ENCODE measurements at regions not wholly inside any gene's neighbourhood (a gene's known extent, or its start where the extent isn't known, plus 50 kb on each side); places are given as distances from the start of the nearest gene placed in this dataset.

DNA sequence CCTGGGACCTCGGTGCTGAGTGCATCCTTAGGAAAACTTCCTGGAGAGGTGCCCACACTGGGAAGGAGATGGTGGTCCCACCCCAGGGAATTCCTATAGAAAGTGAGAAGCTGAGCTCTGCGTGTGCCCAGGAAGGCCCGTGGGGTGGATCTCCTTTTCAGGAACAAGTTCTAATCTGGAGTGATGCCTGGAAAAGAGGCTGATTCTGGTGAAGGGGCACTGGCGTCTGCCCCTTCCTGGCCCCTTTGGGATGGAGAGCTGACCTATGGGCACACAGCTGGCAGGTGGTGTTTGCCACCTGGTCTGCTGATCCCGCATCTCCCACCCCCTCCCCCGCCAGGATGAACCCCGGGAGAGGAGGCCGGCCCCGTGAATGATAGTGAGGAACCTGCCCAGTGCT, 142.0 kb upstream of the RTL1 start:
- Mint-ChIP-seq H3K36me3 (ENCODE audit: low read depth) (no peaks in the 10 kb centered on the region), H3K27me3 (ENCODE audit: insufficient read depth) (no peaks in the 10 kb centered on the region), H3K4me1 (ENCODE audit: low read depth) (no peaks in the 10 kb centered on the region), H3K9me3 (no peaks in the 10 kb centered on the region), H3K27ac (no peak overlapping the region), H3K4me3 (no peak overlapping the region)
- no peak for DNase-seq (ENCODE audit: low spot score)
- intact Hi-C loops (cut with micrococcal nuclease) = no loop called here

DNA sequence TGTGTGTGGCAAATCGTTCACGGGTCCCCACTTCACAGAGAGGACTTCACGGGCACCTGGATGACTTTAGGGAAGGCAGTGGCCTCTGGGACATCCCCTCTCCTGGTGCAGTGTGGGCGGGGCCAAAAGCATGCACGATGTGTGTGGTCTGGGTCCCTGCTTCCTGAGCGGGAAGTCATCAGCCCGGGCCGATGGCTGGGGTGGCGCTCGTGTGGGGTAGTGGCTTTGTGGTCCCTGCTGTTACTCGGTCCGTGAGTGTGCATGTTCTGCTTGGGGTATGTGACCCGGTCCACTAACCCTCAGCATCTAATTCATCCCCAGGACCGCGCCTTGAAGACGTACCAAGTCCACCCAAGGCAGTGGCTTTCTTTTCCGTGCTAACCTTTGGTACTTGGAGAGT, 142.5 kb upstream of the RTL1 start:
- Mint-ChIP-seq H3K27me3 (ENCODE audit: insufficient read depth) (no peaks in the 10 kb centered on the region), H3K4me1 (ENCODE audit: low read depth) (no peaks in the 10 kb centered on the region), H3K36me3 (ENCODE audit: low read depth) (no peaks in the 10 kb centered on the region), H3K27ac (no peak overlapping the region), H3K4me3 (no peak overlapping the region), H3K9me3 (no peaks in the 10 kb centered on the region)
- intact Hi-C loops (cut with micrococcal nuclease) = no loop called here
- DNase-seq (ENCODE audit: low spot score) = no peak

GRCh38 chr14:101047326-101047725, 143.8 kb upstream of the RTL1 start:
- Mint-ChIP-seq H3K36me3 (ENCODE audit: low read depth) (no peaks in the 10 kb centered on the region), H3K4me1 (ENCODE audit: low read depth) (no peaks in the 10 kb centered on the region)
- DNase-seq (ENCODE audit: low spot score) = no peak

GRCh38 chr14:101048766-101049165, 145.2 kb upstream of the RTL1 start:
- Mint-ChIP-seq H3K4me3 (no peak overlapping the region), H3K4me1 (ENCODE audit: low read depth) (no peaks in the 10 kb centered on the region), H3K36me3 (ENCODE audit: low read depth) (no peaks in the 10 kb centered on the region), H3K27ac (no peak overlapping the region), H3K27me3 (ENCODE audit: insufficient read depth) (no peaks in the 10 kb centered on the region), H3K9me3 (no peaks in the 10 kb centered on the region)
- DNase-seq (ENCODE audit: low spot score) = no peak
- intact Hi-C loops (cut with micrococcal nuclease) = no loop called here

More at GRCh38 chr14:101047326-101047725, 143.8 kb upstream of the RTL1 start:
- Mint-ChIP-seq H3K27me3 (ENCODE audit: insufficient read depth) (no peaks in the 10 kb centered on the region), H3K9me3 (no peaks in the 10 kb centered on the region), H3K4me3 (no peak overlapping the region), H3K27ac (no peak overlapping the region)
- intact Hi-C loops (cut with micrococcal nuclease) = no loop called here

- Mint-ChIP-seq H3K4me3 (no peak overlapping the region), H3K27me3 (ENCODE audit: insufficient read depth) (no peaks in the 10 kb centered on the region), H3K27ac (no peak overlapping the region), H3K9me3 (no peaks in the 10 kb centered on the region), H3K36me3 (ENCODE audit: low read depth) (no peaks in the 10 kb centered on the region), H3K4me1 (ENCODE audit: low read depth) (no peaks in the 10 kb centered on the region)
- intact Hi-C loops (cut with micrococcal nuclease) = no loop called here
- DNase-seq (ENCODE audit: low spot score) = no peak
Measured at GRCh38 chr14:101049511-101049910, 146.0 kb upstream of the RTL1 start.

DNA sequence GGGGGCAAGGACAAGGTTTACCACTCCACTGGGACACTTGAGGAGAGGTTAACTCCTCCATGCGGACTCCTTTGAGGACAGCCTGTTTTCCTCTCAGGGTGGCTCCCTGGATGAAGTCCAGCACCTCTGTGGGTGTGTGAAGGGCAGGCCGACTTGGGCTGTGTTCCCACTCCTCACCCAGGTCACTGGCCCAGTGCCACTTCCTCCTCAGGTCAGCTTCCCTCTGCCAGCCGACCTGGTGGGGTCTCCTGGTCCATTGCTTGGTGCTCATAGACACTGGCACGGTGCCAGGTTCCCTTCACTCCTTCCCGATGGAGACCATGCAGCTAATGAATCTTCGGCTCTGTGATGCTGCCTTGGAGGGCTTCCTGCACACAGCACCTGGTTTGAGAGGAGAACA, 146.4 kb upstream of the RTL1 start:
- intact Hi-C loops (cut with micrococcal nuclease) = no loop called here
- DNase-seq (ENCODE audit: low spot score) = no peak
- no peak overlapping the region for H3K4me3 Mint-ChIP-seq
- H3K27me3 Mint-ChIP-seq (ENCODE audit: insufficient read depth) = no peaks in the 10 kb centered on the region
- no peaks in the 10 kb centered on the region for H3K36me3 Mint-ChIP-seq (ENCODE audit: low read depth)
- H3K27ac Mint-ChIP-seq = no peak overlapping the region
- H3K4me1 Mint-ChIP-seq (ENCODE audit: low read depth) = no peaks in the 10 kb centered on the region
- H3K9me3 Mint-ChIP-seq = no peaks in the 10 kb centered on the region

DNA sequence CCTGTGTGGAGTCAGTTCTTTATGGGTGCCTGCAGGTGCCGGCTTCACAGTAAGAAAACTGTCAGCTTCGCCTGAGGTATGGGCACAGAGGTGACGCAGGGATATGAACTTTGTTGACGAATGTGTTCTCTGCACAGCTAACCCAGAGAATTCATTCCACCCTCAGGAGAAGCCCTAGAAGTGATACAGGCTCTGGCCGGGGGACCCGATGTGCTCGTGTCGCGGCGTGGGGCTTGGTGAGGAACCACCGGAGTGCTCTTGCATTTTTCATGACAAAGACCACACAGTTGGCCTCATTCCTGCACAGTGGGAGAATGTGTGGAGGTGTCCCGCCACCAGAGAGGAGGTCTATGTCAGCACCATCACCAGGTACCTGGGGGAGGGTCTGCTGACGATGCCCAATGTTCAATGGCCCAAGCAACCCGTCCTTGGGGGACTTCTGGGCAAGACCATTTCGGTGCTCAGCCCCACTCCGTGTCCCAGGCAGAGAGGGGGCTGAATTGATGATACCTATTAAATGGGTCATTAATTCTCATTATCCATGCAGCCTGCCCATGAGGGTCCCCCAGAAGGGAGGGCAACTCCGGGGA, 147.5 kb upstream of the RTL1 start:
- Mint-ChIP-seq H3K27ac (no peak overlapping the region), H3K27me3 (ENCODE audit: insufficient read depth) (no peaks in the 10 kb centered on the region), H3K36me3 (ENCODE audit: low read depth) (no peaks in the 10 kb centered on the region), H3K9me3 (no peaks in the 10 kb centered on the region), H3K4me1 (ENCODE audit: low read depth) (no peaks in the 10 kb centered on the region), H3K4me3 (no peak overlapping the region)
- intact Hi-C loops (cut with micrococcal nuclease) = no loop called here
- no peak for DNase-seq (ENCODE audit: low spot score)

- H3K9me3 Mint-ChIP-seq = peaks cover 5% of the 10 kb centered on the region
- intact Hi-C loops (cut with micrococcal nuclease) = no loop called here
- H3K27ac Mint-ChIP-seq = no peak overlapping the region
- H3K4me1 Mint-ChIP-seq (ENCODE audit: low read depth) = no peaks in the 10 kb centered on the region
- no peak overlapping the region for H3K4me3 Mint-ChIP-seq
- H3K27me3 Mint-ChIP-seq (ENCODE audit: insufficient read depth) = peaks cover 3% of the 10 kb centered on the region
- H3K36me3 Mint-ChIP-seq (ENCODE audit: low read depth) = no peaks in the 10 kb centered on the region
- no peak for DNase-seq (ENCODE audit: low spot score)
Measured at GRCh38 chr14:101054671-101055070, 151.1 kb upstream of the RTL1 start.

DNA sequence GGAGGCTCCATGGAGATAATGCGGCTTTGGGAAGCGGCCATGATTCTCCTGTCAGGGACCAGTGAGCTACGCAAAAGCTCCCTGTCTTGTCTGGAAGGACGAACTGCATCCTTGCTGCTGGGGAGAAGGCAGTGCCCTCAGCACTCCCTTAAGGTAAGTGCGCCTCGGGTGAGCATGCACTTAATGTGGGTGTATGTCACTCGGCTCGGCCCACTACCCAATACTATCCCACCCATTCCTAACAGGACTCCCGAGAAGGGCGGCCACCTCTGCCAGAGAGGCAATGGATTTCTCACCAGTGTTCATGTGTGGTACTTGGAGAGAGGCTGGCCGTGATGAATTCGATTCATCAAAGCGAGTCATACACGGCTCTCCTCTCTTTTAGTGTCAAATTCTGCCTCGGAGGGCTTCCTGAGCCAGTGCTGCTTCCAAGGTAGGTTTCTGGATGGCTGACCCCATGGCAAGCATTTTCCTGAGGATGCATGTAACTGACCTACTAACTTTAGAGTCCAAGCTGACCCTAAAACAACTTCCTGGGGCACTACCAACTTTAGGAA, 151.7 kb upstream of the RTL1 start:
- no peaks in the 10 kb centered on the region for H3K4me1 Mint-ChIP-seq (ENCODE audit: low read depth)
- intact Hi-C loops (cut with micrococcal nuclease) = no loop called here
- peaks cover 5% of the 10 kb centered on the region for H3K9me3 Mint-ChIP-seq
- no peak overlapping the region for H3K4me3 Mint-ChIP-seq
- peaks cover 3% of the 10 kb centered on the region for H3K27me3 Mint-ChIP-seq (ENCODE audit: insufficient read depth)
- no peaks in the 10 kb centered on the region for H3K36me3 Mint-ChIP-seq (ENCODE audit: low read depth)
- no peak for DNase-seq (ENCODE audit: low spot score)
- no peak overlapping the region for H3K27ac Mint-ChIP-seq

GRCh38 chr14:101055776-101056374, 152.4 kb upstream of the RTL1 start:
- Mint-ChIP-seq H3K27me3 (ENCODE audit: insufficient read depth) (peaks cover 3% of the 10 kb centered on the region), H3K4me1 (ENCODE audit: low read depth) (no peaks in the 10 kb centered on the region), H3K27ac (no peak overlapping the region), H3K9me3 (peaks cover 5% of the 10 kb centered on the region), H3K4me3 (no peak overlapping the region), H3K36me3 (ENCODE audit: low read depth) (no peaks in the 10 kb centered on the region)
- intact Hi-C loops (cut with micrococcal nuclease) = no loop called here
- no peak for DNase-seq (ENCODE audit: low spot score)

GRCh38 chr14:101056446-101056845, 152.9 kb upstream of the RTL1 start:
- H3K9me3 Mint-ChIP-seq = peaks cover 5% of the 10 kb centered on the region
- no peak overlapping the region for H3K27ac Mint-ChIP-seq
- intact Hi-C loops (cut with micrococcal nuclease) = no loop called here
- H3K4me3 Mint-ChIP-seq = no peak overlapping the region
- peaks cover 3% of the 10 kb centered on the region for H3K27me3 Mint-ChIP-seq (ENCODE audit: insufficient read depth)
- no peaks in the 10 kb centered on the region for H3K4me1 Mint-ChIP-seq (ENCODE audit: low read depth)
- no peak for DNase-seq (ENCODE audit: low spot score)
- H3K36me3 Mint-ChIP-seq (ENCODE audit: low read depth) = no peaks in the 10 kb centered on the region

DNA sequence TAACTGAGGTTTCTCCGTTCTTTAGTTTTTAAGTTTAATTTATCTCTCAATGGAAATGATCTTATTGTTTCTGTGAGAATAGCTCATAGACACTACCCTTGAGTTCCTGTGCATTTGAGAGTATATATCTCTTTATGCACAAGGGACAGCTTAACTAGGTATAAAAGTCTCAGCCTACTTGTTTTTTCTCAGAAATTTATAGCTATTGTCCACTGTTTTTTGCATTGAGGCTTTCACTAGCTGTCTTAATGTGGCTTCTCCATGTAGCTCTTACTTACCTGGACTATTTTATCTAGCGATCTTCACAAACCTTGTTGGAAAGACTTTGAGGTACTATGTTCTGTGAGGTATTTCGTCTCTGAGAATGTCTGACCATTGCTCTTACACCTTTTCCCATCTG, 153.9 kb upstream of the RTL1 start:
- intact Hi-C loops (cut with micrococcal nuclease) = no loop called here
- H3K4me1 Mint-ChIP-seq (ENCODE audit: low read depth) = no peaks in the 10 kb centered on the region
- no peak for DNase-seq (ENCODE audit: low spot score)
- no peaks in the 10 kb centered on the region for H3K36me3 Mint-ChIP-seq (ENCODE audit: low read depth)
- H3K27ac Mint-ChIP-seq = no peak overlapping the region
- H3K9me3 Mint-ChIP-seq = peaks cover 5% of the 10 kb centered on the region
- no peak overlapping the region for H3K4me3 Mint-ChIP-seq
- H3K27me3 Mint-ChIP-seq (ENCODE audit: insufficient read depth) = peaks cover 3% of the 10 kb centered on the region

- H3K27me3 Mint-ChIP-seq (ENCODE audit: insufficient read depth) = peaks cover 3% of the 10 kb centered on the region
- H3K4me1 Mint-ChIP-seq (ENCODE audit: low read depth) = no peaks in the 10 kb centered on the region
- intact Hi-C loops (cut with micrococcal nuclease) = no loop called here
- no peak overlapping the region for H3K4me3 Mint-ChIP-seq
- DNase-seq (ENCODE audit: low spot score) = no peak
- H3K27ac Mint-ChIP-seq = no peak overlapping the region
- H3K9me3 Mint-ChIP-seq = peaks cover 5% of the 10 kb centered on the region
- H3K36me3 Mint-ChIP-seq (ENCODE audit: low read depth) = no peaks in the 10 kb centered on the region
Measured at GRCh38 chr14:101058571-101058970, 155.0 kb upstream of the RTL1 start.

- intact Hi-C loops (cut with micrococcal nuclease) = no loop called here
- Mint-ChIP-seq H3K36me3 (ENCODE audit: low read depth) (no peaks in the 10 kb centered on the region), H3K9me3 (peaks cover 5% of the 10 kb centered on the region), H3K27ac (no peak overlapping the region), H3K4me3 (no peak overlapping the region), H3K27me3 (ENCODE audit: insufficient read depth) (peaks cover 3% of the 10 kb centered on the region), H3K4me1 (ENCODE audit: low read depth) (no peaks in the 10 kb centered on the region)
- DNase-seq (ENCODE audit: low spot score) = no peak
Measured at GRCh38 chr14:101060171-101060601, 156.7 kb upstream of the RTL1 start.

Measured in activated T-helper 1 cell treated with anti-CD3 and anti-CD28 coated beads, Interleukin-12 subunit alpha, Interleukin-12 subunit beta, Interleukin-2, Interleukin-4 antibody, amounts not matched to agents 30 ng/mL and 10 ng/mL and 1 ng/mL, durations not matched to agents 14 hours and 24 hours and 36 hours (primary cell).